Suprapubic skin (tissue), 4 donors: ENCODE measurements at regions not wholly inside any gene's neighbourhood (a gene's known extent, or its start where the extent isn't known, plus 50 kb on each side); places are given as distances from the start of the nearest gene placed in this dataset.
"Not testable (repeated sequence)": the region's sequence is repeated elsewhere in the genome, so short reads cannot be mapped to it uniquely, and the experiment has no call there.

Source experiments
- DNase-seq, 2 donors: peaks; one replicate each; pipeline ENCODE4 v3.0.0-alpha.2; 2019; ENCODE audit warnings: low spot score in 2 of 2
- H3K27ac ChIP-seq: fragments of 200-600 bp; sonication (generic); one replicate; pipeline ENCODE4 v1.5.1; 2019
- H3K27me3 ChIP-seq: fragments of 200-600 bp; sonication (generic); one replicate; pipeline ENCODE4 v1.5.1; 2019
- H3K36me3 ChIP-seq: fragments of 200-600 bp; sonication (generic); one replicate; pipeline ENCODE4 v1.5.1; 2019
- H3K4me1 ChIP-seq: fragments of 200-600 bp; sonication (generic); one replicate; pipeline ENCODE4 v1.5.1; 2019
- H3K4me3 ChIP-seq: fragments of 200-600 bp; sonication (generic); one replicate; pipeline ENCODE4 v1.5.1; 2019; ENCODE audit warnings: mild to moderate bottlenecking
- H3K9me3 ChIP-seq: fragments of 200-600 bp; sonication (generic); one replicate; pipeline ENCODE4 v1.5.1; 2019
- EP300 ChIP-seq: sonication (generic); formaldehyde crosslinking; IDR thresholded peaks from one replicate; pipeline ENCODE4 v1.6.1; 2017; ENCODE audit warnings: antibody characterized with exemption
- POLR2A ChIP-seq, 2 donors: fragments of 450-650 bp; IDR thresholded peaks; one replicate each; pipeline ENCODE4 v1.6.1; 2017; ENCODE audit warnings: antibody characterized with exemption in 2 of 2, mild to moderate bottlenecking in 2 of 2, moderate library complexity in 2 of 2
- POLR2AphosphoS5 ChIP-seq, 3 donors: sonication (generic); formaldehyde crosslinking; IDR thresholded peaks; one replicate each; pipeline ENCODE4 v1.6.1; 2017; ENCODE audit warnings: antibody characterized with exemption in 3 of 3
- WGBS: methylation state at CpG from one replicate; pipeline ENCODE4 v1.1.5; 2018; 5-methylcytosine and 5-hydroxymethylcytosine counted together
- TF ChIP-seq, protein P1 (sequence below), 2 donors: fragments of 200-600 bp in 1 of 2; fragments of 450-650 bp in 1 of 2; sonication (generic) in 1 of 2; IDR thresholded peaks; one replicate each; pipeline ENCODE4 v1.5.1; 2016 to 2019; ENCODE audit warnings: antibody characterized with exemption in 2 of 2, mild to moderate bottlenecking in 1 of 2, moderate library complexity in 1 of 2

DNA sequence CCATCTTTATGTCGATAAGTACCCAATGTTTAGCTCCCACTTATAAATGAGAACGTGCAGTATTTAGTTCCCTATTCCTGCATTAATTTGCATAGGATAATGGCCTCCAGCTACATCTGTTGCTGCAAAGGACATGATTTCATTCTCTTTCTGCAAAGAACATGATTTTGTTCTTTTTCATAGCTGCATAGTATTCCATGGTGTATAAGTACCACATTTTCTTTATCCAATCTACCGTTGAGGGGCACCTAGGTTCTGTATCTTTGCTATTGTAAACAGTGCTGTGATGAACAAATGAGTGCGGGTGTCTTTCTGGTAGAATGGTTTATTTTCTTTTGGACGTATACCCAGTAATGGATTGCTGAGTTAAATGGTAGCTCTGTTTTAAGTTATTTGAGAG is 63.0 kb downstream of the HLX start:
- Histone ChIP-seq H3K4me3 (no peak overlapping the region), H3K4me1 (no peaks in the 10 kb centered on the region), H3K27ac (no peak overlapping the region), H3K9me3 (no peaks in the 10 kb centered on the region), H3K27me3 (no peaks in the 10 kb centered on the region), H3K36me3 (no peaks in the 10 kb centered on the region)
- DNase-seq: no peak
- TF ChIP-seq EP300 (no peak), POLR2AphosphoS5 (IDR thresholded peaks at IDR 0.05) (no peak), POLR2A (IDR thresholded peaks at IDR 0.05) (no peak)
- TF ChIP-seq, protein P1, sequence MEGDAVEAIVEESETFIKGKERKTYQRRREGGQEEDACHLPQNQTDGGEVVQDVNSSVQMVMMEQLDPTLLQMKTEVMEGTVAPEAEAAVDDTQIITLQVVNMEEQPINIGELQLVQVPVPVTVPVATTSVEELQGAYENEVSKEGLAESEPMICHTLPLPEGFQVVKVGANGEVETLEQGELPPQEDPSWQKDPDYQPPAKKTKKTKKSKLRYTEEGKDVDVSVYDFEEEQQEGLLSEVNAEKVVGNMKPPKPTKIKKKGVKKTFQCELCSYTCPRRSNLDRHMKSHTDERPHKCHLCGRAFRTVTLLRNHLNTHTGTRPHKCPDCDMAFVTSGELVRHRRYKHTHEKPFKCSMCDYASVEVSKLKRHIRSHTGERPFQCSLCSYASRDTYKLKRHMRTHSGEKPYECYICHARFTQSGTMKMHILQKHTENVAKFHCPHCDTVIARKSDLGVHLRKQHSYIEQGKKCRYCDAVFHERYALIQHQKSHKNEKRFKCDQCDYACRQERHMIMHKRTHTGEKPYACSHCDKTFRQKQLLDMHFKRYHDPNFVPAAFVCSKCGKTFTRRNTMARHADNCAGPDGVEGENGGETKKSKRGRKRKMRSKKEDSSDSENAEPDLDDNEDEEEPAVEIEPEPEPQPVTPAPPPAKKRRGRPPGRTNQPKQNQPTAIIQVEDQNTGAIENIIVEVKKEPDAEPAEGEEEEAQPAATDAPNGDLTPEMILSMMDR (IDR thresholded peaks at IDR 0.05): no peak
- WGBS: 95% methylated on average over 5 of the region's 5 CpGs

DNA sequence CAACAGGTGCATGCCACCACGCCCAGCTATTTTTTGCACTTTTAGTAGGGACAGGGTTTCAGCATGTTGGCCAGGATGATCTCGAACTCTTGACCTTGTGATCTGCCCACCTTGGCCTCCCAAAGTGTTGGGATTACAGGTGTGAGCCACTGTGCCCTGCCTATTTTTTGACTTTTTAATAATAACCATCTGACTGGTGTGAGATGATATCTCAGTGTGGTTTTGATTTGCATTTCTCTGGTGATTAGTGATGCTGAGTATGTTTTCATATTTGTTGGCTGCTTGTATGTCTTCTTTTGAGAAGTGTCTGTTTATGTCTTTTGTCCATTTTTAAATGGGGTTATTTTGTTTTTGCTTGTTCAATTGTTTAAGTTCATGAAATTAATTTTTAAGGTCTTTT is 63.7 kb downstream of the HLX start:
- H3K27me3 ChIP-seq, H3K36me3 ChIP-seq, H3K9me3 ChIP-seq, DNase-seq, H3K4me3 ChIP-seq, H3K4me1 ChIP-seq, H3K27ac ChIP-seq: not testable (repeated sequence)
- 88% methylated on average over 2 of the region's 2 CpGs for WGBS

- H3K4me3 ChIP-seq: no peak overlapping the region
- 51% methylated on average over 2 of the region's 2 CpGs for WGBS
- no peak for DNase-seq
- H3K36me3 ChIP-seq: no peaks in the 10 kb centered on the region
- no peaks in the 10 kb centered on the region for H3K27me3 ChIP-seq
- TF ChIP-seq POLR2A (IDR thresholded peaks at IDR 0.05): no peak
- no peak for TF ChIP-seq POLR2AphosphoS5 (IDR thresholded peaks at IDR 0.05)
- TF ChIP-seq, protein P1 (IDR thresholded peaks at IDR 0.05): no peak
- no peak for TF ChIP-seq EP300
- no peaks in the 10 kb centered on the region for H3K9me3 ChIP-seq
- no peaks in the 10 kb centered on the region for H3K4me1 ChIP-seq
- H3K27ac ChIP-seq: no peak overlapping the region
Measured at GRCh38 chr1:220943319-220943996, 64.2 kb downstream of the HLX start.

GRCh38 chr1:220950576-220950975 is 71.3 kb downstream of the HLX start:
- DNase-seq: no peak
- Histone ChIP-seq H3K27me3 (no peaks in the 10 kb centered on the region), H3K4me1 (no peaks in the 10 kb centered on the region), H3K9me3 (peaks cover 14% of the 10 kb centered on the region), H3K36me3 (no peaks in the 10 kb centered on the region), H3K27ac (no peak overlapping the region), H3K4me3 (no peak overlapping the region)
- TF ChIP-seq, protein P1 (IDR thresholded peaks at IDR 0.05): no peak
- TF ChIP-seq EP300: no peak
- no peak for TF ChIP-seq POLR2A (IDR thresholded peaks at IDR 0.05)
- TF ChIP-seq POLR2AphosphoS5 (IDR thresholded peaks at IDR 0.05): no peak

- Histone ChIP-seq H3K27ac (no peak overlapping the region), H3K36me3 (no peaks in the 10 kb centered on the region)
Measured at GRCh38 chr1:220952961-220953643, 73.9 kb downstream of the HLX start.

More at GRCh38 chr1:220952961-220953643, 73.9 kb downstream of the HLX start:
- no peaks in the 10 kb centered on the region for H3K27me3 ChIP-seq
- peaks cover 14% of the 10 kb centered on the region for H3K9me3 ChIP-seq
- H3K4me1 ChIP-seq: no peaks in the 10 kb centered on the region
- H3K4me3 ChIP-seq: no peak overlapping the region
- TF ChIP-seq EP300: no peak
- no peak for TF ChIP-seq POLR2A (IDR thresholded peaks at IDR 0.05)
- TF ChIP-seq, protein P1 (IDR thresholded peaks at IDR 0.05): no peak
- no peak for TF ChIP-seq POLR2AphosphoS5 (IDR thresholded peaks at IDR 0.05)
- DNase-seq: no peak
- WGBS: 38% methylated on average over 3 of the region's 3 CpGs
